Ovary (tissue), 7 donors: ENCODE measurements at regions not wholly inside any gene's neighbourhood (a gene's known extent, or its start where the extent isn't known, plus 50 kb on each side); places are given as distances from the start of the nearest gene placed in this dataset.

ENCODE experiments used
- DNase-seq, 5 donors: peaks; one replicate each; pipeline ENCODE4 v3.0.0-alpha.2; 2019 to 2020
- H3K27ac ChIP-seq, 2 donors: fragments of 200-600 bp; one replicate each; pipeline versions ENCODE4 v1.5.1 to v1.8.0; 2019 to 2022
- H3K27me3 ChIP-seq: fragments of 200-600 bp; one replicate; pipeline ENCODE4 v1.8.0; 2022
- H3K36me3 ChIP-seq: fragments of 200-600 bp; sonication (generic); one replicate; pipeline ENCODE4 v1.5.1; 2019
- H3K4me1 ChIP-seq: one replicate; pipeline ENCODE4 v1.8.1; 2013; ENCODE audit warnings: mild to moderate bottlenecking, moderate library complexity; ENCODE audit not compliant: insufficient read depth
- H3K4me3 ChIP-seq: fragments of 200-600 bp; sonication (generic); one replicate; pipeline ENCODE4 v1.5.1; 2017
- H3K9me3 ChIP-seq, 2 donors: fragments of 200-600 bp in 1 of 2; sonication (generic) in 1 of 2; one replicate each; pipeline versions ENCODE4 v1.5.1 to v1.8.1; 2013 to 2019; ENCODE audit warnings: mild to moderate bottlenecking in 1 of 2, moderate library complexity in 1 of 2
- EP300 ChIP-seq: sonication (generic); formaldehyde crosslinking; IDR thresholded peaks from one replicate; pipeline ENCODE4 v1.6.1; 2017; ENCODE audit warnings: antibody characterized with exemption
- POLR2A ChIP-seq: fragments of 450-650 bp; IDR thresholded peaks from one replicate; pipeline ENCODE4 v1.6.1; 2017; ENCODE audit warnings: antibody characterized with exemption, mild to moderate bottlenecking, moderate library complexity
- WGBS, 3 donors: extraction: QIAGEN DNeasy Blood & Tissue Kit in 1 of 3; methylation state at CpG; one replicate each; pipeline versions ENCODE4 v1.1.5 to v1.1.7; 2013 to 2017; 5-methylcytosine and 5-hydroxymethylcytosine counted together
- intact Hi-C, 4 donors: fragments of 100-400 bp; cut with DNase I; formaldehyde crosslinking; loops; one replicate each; pipeline versions ENCODE4 v1.11.0 to v1.15.1; 2022 to 2023
- TF ChIP-seq, protein P1 (sequence below), 3 donors: fragments of 450-650 bp in 2 of 3; fragments of 200-600 bp in 1 of 3; IDR thresholded peaks; one replicate each; pipeline versions ENCODE4 v1.5.1 to v1.8.0; 2016 to 2022; ENCODE audit warnings: antibody characterized with exemption in 3 of 3, mild to moderate bottlenecking in 1 of 3
- donor health status: DM: no; HTN: no; CAD: no; lungs with moderate emphysema.
- donor health status: DM: no; HTN: no; CAD: no.
- donor health status: Bipolar disorder and iron deficiency.
- donor health status: DM: no; HTN: no; CAD: no.
- donor health status: DM: yes; HTN: yes; CAD: no.

DNA sequence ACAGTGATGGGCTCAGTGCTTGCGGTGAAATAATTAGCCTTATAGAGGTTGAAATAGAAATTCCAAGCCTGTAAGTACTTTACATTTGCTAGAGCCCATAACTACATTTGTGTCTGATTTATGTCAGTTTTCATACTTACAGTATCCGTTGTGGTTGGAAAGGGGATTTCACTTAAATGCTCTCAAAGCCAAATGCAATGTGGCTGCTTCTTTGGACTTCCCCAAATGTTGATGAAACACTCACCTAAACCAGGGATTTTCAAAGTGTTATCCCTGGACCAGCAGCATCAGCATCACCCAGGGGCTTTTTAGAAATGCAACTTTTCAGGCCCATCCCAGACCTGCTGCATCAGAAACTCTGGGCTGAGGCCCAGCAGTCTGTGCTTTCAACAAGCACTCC, 378.7 kb downstream of the MCTP2 start:
- intact Hi-C loops, result no loop called here
- H3K4me1 ChIP-seq, result peaks cover 3% of the 10 kb centered on the region
- H3K27ac ChIP-seq, result no peak overlapping the region
- no peaks in the 10 kb centered on the region for H3K27me3 ChIP-seq
- no peaks in the 10 kb centered on the region for H3K9me3 ChIP-seq
- H3K36me3 ChIP-seq, result no peaks in the 10 kb centered on the region
- H3K4me3 ChIP-seq, result no peak overlapping the region
- no peak for TF ChIP-seq EP300
- TF ChIP-seq POLR2A, result no peak
- TF ChIP-seq, protein P1, sequence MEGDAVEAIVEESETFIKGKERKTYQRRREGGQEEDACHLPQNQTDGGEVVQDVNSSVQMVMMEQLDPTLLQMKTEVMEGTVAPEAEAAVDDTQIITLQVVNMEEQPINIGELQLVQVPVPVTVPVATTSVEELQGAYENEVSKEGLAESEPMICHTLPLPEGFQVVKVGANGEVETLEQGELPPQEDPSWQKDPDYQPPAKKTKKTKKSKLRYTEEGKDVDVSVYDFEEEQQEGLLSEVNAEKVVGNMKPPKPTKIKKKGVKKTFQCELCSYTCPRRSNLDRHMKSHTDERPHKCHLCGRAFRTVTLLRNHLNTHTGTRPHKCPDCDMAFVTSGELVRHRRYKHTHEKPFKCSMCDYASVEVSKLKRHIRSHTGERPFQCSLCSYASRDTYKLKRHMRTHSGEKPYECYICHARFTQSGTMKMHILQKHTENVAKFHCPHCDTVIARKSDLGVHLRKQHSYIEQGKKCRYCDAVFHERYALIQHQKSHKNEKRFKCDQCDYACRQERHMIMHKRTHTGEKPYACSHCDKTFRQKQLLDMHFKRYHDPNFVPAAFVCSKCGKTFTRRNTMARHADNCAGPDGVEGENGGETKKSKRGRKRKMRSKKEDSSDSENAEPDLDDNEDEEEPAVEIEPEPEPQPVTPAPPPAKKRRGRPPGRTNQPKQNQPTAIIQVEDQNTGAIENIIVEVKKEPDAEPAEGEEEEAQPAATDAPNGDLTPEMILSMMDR (IDR thresholded peaks at IDR 0.05), result no peak
- WGBS, 3 donors, result 21 to 32% (median 30%) methylated on average over 2 of the region's 2 CpGs
- DNase-seq, result no peak

DNA sequence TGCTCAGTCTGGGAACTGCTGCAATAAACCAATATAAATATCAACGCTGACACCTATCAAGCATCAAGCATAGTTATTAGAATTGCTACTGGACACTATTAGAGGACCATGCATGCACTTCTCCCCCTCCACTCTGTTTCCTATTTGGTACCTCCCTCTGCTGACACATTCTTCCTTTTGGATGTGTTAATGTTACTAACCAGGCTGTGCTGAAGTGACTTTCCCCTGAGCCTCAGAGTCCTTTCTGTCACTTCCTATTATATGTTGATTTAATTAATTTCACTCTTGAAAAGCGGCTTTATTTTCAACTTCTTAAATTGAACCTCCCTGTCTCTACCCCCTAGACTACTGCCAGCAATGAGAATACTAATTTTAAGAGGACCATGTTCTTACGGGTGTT, 379.1 kb downstream of the MCTP2 start:
- Histone ChIP-seq H3K4me1 (peaks cover 3% of the 10 kb centered on the region), H3K27me3 (no peaks in the 10 kb centered on the region), H3K4me3 (no peak overlapping the region), H3K27ac (no peak overlapping the region), H3K9me3 (no peaks in the 10 kb centered on the region), H3K36me3 (no peaks in the 10 kb centered on the region)
- WGBS, 3 donors, result 80 to 89% (median 85%) methylated on average over 3 of the region's 3 CpGs
- DNase-seq, result no peak
- TF ChIP-seq EP300 (no peak), POLR2A (no peak)
- TF ChIP-seq, protein P1 (IDR thresholded peaks at IDR 0.05), result no peak
- intact Hi-C loops, result no loop called here

GRCh38 chr15:94611656-94612055, 380.3 kb downstream of the MCTP2 start:
- TF ChIP-seq POLR2A (no peak), EP300 (no peak)
- TF ChIP-seq, protein P1 (IDR thresholded peaks at IDR 0.05), result no peak
- Histone ChIP-seq H3K27ac (no peak overlapping the region), H3K36me3 (no peaks in the 10 kb centered on the region), H3K9me3 (no peaks in the 10 kb centered on the region), H3K4me1 (peaks cover 3% of the 10 kb centered on the region), H3K27me3 (no peaks in the 10 kb centered on the region), H3K4me3 (no peak overlapping the region)
- intact Hi-C loops, result no loop called here
- DNase-seq, result no peak
- 93 to 99% (median 98%) methylated on average over 2 of the region's 2 CpGs for WGBS, 3 donors

GRCh38 chr15:94615688-94616087, 384.3 kb downstream of the MCTP2 start:
- 79 to 97% (median 94%) methylated on average over 3 of the region's 3 CpGs for WGBS, 3 donors
- intact Hi-C loops, result no loop called here
- no peaks in the 10 kb centered on the region for H3K36me3 ChIP-seq
- TF ChIP-seq POLR2A (no peak), EP300 (no peak)
- TF ChIP-seq, protein P1 (IDR thresholded peaks at IDR 0.05), result no peak
- H3K4me1 ChIP-seq, result no peaks in the 10 kb centered on the region
- no peaks in the 10 kb centered on the region for H3K27me3 ChIP-seq
- H3K4me3 ChIP-seq, result no peak overlapping the region
- no peaks in the 10 kb centered on the region for H3K9me3 ChIP-seq
- no peak for DNase-seq
- no peak overlapping the region for H3K27ac ChIP-seq

DNA sequence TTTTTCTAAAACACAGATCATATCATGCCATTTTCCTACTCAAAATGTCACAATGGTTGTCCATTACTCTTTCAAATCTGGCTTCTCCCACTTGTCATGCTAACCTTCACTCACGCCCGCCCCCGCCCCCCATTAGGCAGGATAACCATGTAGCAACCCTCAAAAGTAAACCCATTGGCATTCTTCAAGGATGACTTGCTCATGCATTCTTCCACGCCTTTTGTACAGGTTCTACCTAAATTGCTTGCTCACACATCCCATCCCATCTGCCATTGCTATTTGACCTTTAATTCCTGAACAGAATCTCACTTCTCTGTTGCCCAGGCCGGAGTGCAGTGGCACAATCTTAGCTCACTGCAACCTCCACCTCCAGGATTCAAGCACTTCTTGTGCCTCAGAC, 389.3 kb downstream of the MCTP2 start:
- no peak for TF ChIP-seq POLR2A
- TF ChIP-seq EP300, result no peak
- TF ChIP-seq, protein P1 (IDR thresholded peaks at IDR 0.05), result no peak
- intact Hi-C loops, result no loop called here
- no peaks in the 10 kb centered on the region for H3K36me3 ChIP-seq
- H3K9me3 ChIP-seq, result no peaks in the 10 kb centered on the region
- no peaks in the 10 kb centered on the region for H3K27me3 ChIP-seq
- no peak overlapping the region for H3K4me3 ChIP-seq
- 92 to 96% (median 94%) methylated on average over 5 of the region's 5 CpGs for WGBS, 3 donors
- H3K4me1 ChIP-seq, result no peaks in the 10 kb centered on the region
- H3K27ac ChIP-seq, result no peak overlapping the region
- no peak for DNase-seq
